Stimulated activated effector memory CD8-positive, alpha-beta T cell treated with anti-CD3 and anti-CD28 coated beads, Interleukin-12 subunit alpha, Interleukin-12 subunit beta, amount 100 ng/mL, for 72 hours (primary cell): ENCODE measurements at regions not wholly inside any gene's neighbourhood (a gene's known extent, or its start where the extent isn't known, plus 50 kb on each side); places are given as distances from the start of the nearest gene placed in this dataset.

Experiments
- ATAC-seq: fragments of 150-1000 bp; cut with Tn5 transposase; 2 replicates; pipeline ENCODE4 v1.10.0; 2021
- DNase-seq, 2 donors: peaks; one replicate each; pipeline ENCODE4 v3.0.0; 2021 to 2022; ENCODE audit warnings: low spot score in 2 of 2
- H3K27ac Mint-ChIP-seq: one replicate; pipeline ENCODE4 v1.8.0; 2022; ENCODE audit warnings: mild to moderate bottlenecking, mixed read lengths
- H3K36me3 Mint-ChIP-seq: one replicate; pipeline ENCODE4 v1.8.0; 2022; ENCODE audit warnings: mild to moderate bottlenecking, mixed read lengths
- H3K4me1 Mint-ChIP-seq: one replicate; pipeline ENCODE4 v1.8.0; 2022; ENCODE audit warnings: mixed read lengths
- H3K4me3 Mint-ChIP-seq: one replicate; pipeline ENCODE4 v1.8.0; 2022; ENCODE audit warnings: mild to moderate bottlenecking, mixed read lengths
- H3K9me3 Mint-ChIP-seq: one replicate; pipeline ENCODE4 v1.8.0; 2022; ENCODE audit warnings: mixed read lengths

DNA sequence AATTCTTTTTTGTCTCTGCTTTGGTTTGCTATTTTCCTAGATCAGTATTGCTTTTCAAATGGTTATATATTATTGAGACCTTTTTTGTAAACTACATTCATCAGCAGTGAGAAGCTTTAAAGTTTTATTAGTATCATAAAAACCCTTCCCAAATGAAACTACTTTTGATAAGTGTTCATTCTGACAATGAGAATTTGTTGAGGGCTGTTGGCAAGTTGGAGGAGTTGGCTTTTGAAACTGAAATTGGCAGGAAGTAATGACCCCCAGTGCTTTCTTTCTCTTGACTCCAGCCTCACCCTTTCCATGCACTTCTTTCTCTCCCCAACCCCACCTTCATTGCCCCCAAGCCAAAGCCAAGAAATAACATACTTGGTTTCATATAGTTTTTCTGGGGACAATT lies 113.8 kb downstream of the ZIC5 start:
- H3K4me3 Mint-ChIP-seq: no peak overlapping the region
- DNase-seq (no peak), ATAC-seq (no peak)
- no peak overlapping the region for H3K27ac Mint-ChIP-seq
- H3K9me3 Mint-ChIP-seq: no peaks in the 10 kb centered on the region
- peaks cover 8% of the 10 kb centered on the region for H3K36me3 Mint-ChIP-seq
- H3K4me1 Mint-ChIP-seq: peaks cover 16% of the 10 kb centered on the region

DNA sequence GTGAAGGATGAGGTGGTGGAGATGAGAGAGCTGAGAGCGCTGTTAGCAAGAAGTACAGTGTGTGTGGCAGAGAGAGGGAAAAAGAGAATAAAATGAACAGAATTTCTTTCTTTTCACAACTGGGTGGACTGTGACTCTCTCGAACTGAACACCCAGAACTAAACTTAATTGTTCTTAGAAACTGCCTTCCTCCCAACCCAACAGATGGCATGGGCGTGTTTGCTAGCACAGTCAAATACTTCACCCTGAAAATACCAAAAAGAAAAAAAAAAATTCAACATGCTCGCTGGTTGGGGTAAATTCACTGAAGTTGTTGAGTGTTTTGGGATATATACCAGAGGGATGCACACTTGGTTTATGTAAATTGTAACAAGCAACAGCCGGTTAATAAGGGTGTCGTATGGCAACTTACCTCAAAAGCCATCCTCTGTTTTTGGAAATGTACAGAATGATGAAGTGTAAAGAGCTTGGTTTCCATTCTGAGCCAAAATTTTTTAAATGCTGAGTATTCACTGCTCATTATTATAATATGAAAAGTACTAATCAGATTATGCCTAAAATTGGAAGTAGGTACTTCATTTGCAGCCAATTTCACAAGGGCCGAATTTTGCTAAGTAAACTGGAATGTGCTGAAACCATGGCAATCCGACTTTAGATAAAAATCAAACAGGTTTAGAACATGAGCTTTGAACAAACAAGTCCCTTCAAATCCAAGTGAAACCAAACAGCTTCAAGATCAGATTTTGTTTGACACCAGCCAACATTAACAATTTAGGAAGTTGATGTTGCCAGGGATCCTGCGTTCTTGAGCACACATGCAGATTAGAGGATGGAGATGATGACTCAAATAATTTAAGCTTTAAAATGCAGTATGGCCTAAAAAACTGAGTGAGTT lies 115.8 kb downstream of the ZIC5 start:
- H3K36me3 Mint-ChIP-seq: peaks cover 8% of the 10 kb centered on the region
- ATAC-seq (no peak), DNase-seq (no peak)
- H3K4me3 Mint-ChIP-seq: no peak overlapping the region
- no peak overlapping the region for H3K27ac Mint-ChIP-seq
- H3K4me1 Mint-ChIP-seq: peaks cover 16% of the 10 kb centered on the region
- H3K9me3 Mint-ChIP-seq: no peaks in the 10 kb centered on the region

DNA sequence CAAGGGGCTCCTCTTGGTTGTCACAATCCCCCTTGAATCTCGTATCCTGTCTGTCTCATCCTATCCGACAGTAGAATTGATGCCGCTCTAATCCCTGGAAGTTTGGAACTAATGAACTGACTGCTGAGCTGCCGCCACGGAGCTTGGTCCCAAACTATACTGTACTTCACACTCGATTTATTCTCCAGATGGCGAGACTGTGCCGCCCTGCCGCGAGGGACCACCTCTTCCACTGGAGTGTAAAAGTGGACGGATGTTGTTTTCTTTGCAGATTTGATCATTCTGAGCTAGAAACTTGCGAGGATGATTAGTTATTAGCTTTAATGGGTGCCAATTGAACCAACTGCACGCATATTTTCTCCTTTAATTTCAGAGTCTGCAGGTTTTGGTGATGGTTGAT lies 117.2 kb downstream of the ZIC5 start:
- Mint-ChIP-seq H3K4me1 (peaks cover 8% of the 10 kb centered on the region), H3K9me3 (no peaks in the 10 kb centered on the region), H3K4me3 (no peak overlapping the region), H3K36me3 (peaks cover 1% of the 10 kb centered on the region), H3K27ac (no peak overlapping the region)
- DNase-seq: no peak
- no peak for ATAC-seq

DNA sequence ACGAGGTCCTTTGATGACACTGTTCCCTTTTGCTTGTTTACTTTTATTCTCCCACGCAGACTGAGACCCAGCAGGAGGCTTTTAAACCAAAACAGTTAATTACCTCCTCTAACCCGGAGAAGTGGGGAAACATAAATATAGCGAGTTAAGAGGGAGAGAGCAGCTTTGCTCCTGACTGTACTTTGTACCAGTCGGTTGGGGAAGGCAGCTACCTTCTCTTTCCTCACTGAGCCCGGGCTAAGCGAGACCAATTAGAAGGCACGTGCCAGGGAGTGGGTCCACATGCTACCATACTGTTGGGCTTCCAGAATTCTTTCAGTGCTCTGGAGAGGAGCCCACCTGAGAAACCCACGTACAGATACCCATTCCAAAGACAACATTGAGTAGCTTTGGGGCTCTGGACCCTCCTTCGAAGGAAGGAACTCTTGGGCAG lies 124.2 kb downstream of the ZIC5 start:
- Mint-ChIP-seq H3K36me3 (no peaks in the 10 kb centered on the region), H3K9me3 (no peaks in the 10 kb centered on the region), H3K4me1 (no peaks in the 10 kb centered on the region), H3K4me3 (no peak overlapping the region), H3K27ac (no peak overlapping the region)
- ATAC-seq (no peak), DNase-seq (no peak)

DNA sequence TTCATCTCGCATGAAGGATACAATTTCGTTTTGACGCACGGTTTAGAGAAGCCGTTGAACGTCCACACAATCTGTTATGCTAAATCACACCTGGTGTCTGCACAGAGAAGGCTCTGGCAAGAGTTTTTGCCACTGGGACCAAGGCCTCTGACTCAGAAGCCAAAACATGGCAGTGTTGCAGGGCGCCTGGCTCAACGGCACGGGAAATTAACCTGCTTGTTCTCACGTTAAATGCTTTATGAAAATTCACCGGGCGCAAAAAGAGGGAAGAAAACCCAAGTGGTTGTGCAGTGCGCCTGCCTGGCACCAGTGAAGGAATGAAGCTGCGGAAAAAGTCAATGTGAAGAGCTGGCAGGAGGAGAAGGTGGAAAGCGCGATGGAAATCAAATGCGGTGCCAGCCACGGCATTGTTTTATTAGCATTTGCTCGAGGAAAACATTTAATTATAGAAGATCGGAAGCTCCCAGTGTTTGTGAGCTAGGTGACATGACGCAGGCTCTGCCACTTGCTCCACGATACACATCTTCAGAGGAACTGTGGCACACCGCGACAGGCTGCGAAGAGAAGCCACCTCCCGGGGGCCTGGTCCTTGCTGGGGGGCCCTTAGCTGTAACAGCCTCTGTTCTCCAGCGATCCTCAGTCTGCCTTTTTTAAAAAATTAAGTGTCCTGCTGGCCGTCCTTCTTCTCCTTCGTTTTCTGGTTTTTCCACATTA lies 126.2 kb downstream of the ZIC5 start:
- DNase-seq (no peak), ATAC-seq (no peak)
- no peaks in the 10 kb centered on the region for H3K4me1 Mint-ChIP-seq
- H3K4me3 Mint-ChIP-seq: no peak overlapping the region
- no peak overlapping the region for H3K27ac Mint-ChIP-seq
- H3K36me3 Mint-ChIP-seq: no peaks in the 10 kb centered on the region
- no peaks in the 10 kb centered on the region for H3K9me3 Mint-ChIP-seq

DNA sequence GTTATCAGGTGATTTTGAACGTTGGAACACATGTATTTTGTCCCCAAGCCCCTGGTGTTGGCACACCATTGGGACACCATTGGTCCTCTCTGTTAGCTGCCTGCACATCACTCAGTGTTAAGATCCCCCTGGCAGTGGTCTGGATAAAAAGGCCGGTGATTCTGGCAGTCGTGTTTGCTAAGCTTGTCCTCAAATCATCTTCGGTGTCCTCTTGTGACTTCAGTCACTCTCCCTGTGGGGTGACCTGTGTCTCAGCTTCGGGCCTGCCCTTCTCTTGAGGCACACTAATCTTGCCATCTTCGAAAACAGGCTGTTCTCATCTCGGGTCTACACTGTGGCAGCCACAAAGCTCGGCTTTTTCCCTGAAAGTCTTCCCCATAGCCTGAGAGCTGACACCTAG lies 127.1 kb downstream of the ZIC5 start:
- H3K27ac Mint-ChIP-seq: no peak overlapping the region
- no peak for ATAC-seq
- no peaks in the 10 kb centered on the region for H3K36me3 Mint-ChIP-seq
- no peaks in the 10 kb centered on the region for H3K9me3 Mint-ChIP-seq
- H3K4me1 Mint-ChIP-seq: no peaks in the 10 kb centered on the region
- H3K4me3 Mint-ChIP-seq: no peak overlapping the region
- DNase-seq: no peak

DNA sequence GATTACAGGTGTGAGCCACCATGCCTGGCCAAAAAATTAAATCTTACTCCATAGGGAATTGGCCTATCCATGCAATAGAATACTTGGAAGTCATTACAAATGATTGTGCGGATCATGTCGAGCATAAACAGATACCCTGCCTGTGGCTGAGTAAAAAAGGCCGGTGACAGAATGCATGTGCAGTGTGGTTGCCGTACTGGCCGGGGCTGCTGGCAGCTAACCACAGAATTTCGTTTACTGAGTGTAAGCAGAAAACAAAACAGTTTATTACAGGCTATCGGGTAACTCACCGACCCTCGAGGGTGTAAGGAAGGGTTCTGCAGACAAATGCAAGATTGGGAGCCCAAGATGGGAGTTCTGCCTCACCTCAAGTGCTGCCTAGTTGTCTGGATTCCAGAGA lies 127.7 kb downstream of the ZIC5 start:
- DNase-seq (no peak), ATAC-seq (no peak)
- Mint-ChIP-seq H3K9me3 (no peaks in the 10 kb centered on the region), H3K4me3 (no peak overlapping the region), H3K27ac (no peak overlapping the region), H3K36me3 (peaks cover 4% of the 10 kb centered on the region), H3K4me1 (no peaks in the 10 kb centered on the region)

DNA sequence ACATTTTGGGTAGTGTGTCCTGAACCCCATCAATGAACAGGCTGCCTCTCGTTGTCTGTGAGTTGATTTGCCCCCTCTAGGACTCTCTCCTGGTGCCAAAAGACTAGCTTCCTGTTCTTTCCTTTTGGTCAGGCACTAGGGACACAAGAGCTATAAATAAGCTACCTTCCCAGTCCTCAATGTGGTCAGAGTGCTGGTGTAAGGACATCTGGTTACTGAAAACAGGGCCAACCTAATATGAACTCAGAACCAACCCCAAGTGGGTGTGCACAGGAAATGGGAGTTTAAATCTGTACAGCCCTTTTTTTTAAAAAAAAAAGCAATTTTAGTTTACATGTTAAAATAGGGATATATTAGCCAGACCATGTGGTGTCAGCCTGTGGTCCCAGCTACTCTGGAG lies 129.2 kb downstream of the ZIC5 start:
- no peak for ATAC-seq

DNA sequence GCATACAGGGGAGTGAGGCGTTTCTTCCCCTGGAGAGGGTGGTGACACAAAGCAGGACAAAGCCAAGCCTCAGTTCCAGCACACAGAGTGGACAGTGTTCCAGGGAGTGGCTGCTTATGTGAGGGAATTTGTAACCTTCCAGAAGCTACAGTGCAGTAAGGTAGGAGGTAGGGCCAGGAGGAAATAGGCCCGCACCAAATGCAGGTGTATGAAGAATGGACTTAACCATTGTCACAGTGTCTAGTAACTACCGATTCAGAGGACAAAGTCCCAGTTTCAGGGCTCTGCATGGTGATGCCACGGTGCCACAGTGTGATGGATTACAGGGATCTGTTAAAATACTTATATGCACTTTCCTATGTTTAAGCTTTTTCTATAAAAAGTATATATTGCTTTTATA lies 135.3 kb downstream of the ZIC5 start:
- Mint-ChIP-seq H3K9me3 (no peaks in the 10 kb centered on the region), H3K4me1 (peaks cover 21% of the 10 kb centered on the region), H3K4me3 (no peak overlapping the region), H3K36me3 (peaks cover 6% of the 10 kb centered on the region), H3K27ac (peak overlapping the region; percentile 50)
- ATAC-seq: no peak
- DNase-seq: no peak

More for the DNA sequence above, 129.2 kb downstream of the ZIC5 start:
- Mint-ChIP-seq H3K36me3 (peaks cover 6% of the 10 kb centered on the region), H3K4me1 (no peaks in the 10 kb centered on the region), H3K4me3 (no peak overlapping the region), H3K27ac (no peak overlapping the region), H3K9me3 (no peaks in the 10 kb centered on the region)
- DNase-seq: no peak

DNA sequence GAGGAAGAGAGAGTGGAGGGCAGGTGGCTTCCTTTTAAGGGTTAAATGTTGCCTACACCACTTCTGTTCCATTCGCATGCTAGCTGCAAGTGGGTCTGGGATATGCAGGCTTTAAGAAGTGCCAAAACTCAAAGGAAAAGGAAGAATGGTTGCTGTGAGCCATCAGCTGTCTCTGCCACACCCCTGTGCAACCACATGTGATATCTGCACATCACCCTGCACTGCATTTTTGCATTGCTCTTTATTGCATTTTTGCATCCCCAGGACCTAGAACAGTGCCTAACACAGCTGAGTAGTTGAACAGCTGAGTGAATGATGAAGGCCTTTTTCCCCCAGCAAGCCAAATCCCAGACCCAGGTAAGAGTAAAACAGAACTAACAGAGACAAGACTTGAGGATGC lies 136.1 kb downstream of the ZIC5 start:
- Mint-ChIP-seq H3K9me3 (no peaks in the 10 kb centered on the region), H3K27ac (peak overlapping the region; percentile 50), H3K4me3 (no peak overlapping the region), H3K4me1 (peaks cover 21% of the 10 kb centered on the region), H3K36me3 (peaks cover 6% of the 10 kb centered on the region)
- DNase-seq (no peak), ATAC-seq (no peak)

DNA sequence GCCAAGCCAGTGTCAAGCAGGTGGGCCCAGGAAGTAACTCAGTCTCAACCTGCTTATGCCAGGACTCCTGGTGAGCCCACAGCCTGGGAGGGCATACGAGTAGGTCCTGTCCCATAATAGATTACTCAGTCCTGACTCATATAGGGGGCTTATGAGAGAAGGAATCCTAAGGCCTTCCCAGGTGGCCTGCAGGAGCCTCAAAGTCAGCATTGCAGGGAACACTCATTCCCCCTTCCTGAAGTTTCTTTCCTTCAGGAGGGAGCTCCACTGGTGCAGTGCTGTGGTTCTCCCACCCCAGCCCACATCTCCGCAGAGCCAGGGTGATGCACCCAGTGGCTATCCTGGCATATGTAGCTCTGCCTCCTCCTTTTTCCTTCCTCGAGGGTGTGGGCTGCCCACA lies 137.3 kb downstream of the ZIC5 start:
- no peak overlapping the region for H3K4me3 Mint-ChIP-seq
- DNase-seq: no peak
- H3K27ac Mint-ChIP-seq: no peak overlapping the region
- no peak for ATAC-seq
- peaks cover 21% of the 10 kb centered on the region for H3K4me1 Mint-ChIP-seq
- no peaks in the 10 kb centered on the region for H3K9me3 Mint-ChIP-seq
- peaks cover 5% of the 10 kb centered on the region for H3K36me3 Mint-ChIP-seq

DNA sequence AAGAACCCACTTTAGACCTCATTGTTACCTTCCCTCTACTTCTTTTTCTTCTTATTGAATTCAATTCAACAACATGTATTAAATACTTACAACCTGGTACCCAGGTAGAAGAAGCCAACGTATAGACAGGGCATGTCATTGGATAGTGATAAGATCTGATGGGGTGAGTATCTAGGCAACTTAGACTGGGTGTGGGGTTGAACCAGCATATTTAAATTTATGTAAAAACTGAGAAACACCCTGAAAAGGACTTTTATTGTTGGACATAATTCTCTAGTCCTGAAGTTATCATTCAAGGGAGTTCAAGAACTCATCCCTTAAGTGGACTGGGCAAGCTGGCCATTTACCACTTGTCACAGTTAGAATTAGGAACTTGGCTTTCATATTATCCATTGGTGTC lies 139.2 kb downstream of the ZIC5 start:
- no peaks in the 10 kb centered on the region for H3K9me3 Mint-ChIP-seq
- no peak for ATAC-seq
- H3K27ac Mint-ChIP-seq: no peak overlapping the region
- no peak overlapping the region for H3K4me3 Mint-ChIP-seq
- H3K4me1 Mint-ChIP-seq: peaks cover 21% of the 10 kb centered on the region
- H3K36me3 Mint-ChIP-seq: no peaks in the 10 kb centered on the region
- no peak for DNase-seq

DNA sequence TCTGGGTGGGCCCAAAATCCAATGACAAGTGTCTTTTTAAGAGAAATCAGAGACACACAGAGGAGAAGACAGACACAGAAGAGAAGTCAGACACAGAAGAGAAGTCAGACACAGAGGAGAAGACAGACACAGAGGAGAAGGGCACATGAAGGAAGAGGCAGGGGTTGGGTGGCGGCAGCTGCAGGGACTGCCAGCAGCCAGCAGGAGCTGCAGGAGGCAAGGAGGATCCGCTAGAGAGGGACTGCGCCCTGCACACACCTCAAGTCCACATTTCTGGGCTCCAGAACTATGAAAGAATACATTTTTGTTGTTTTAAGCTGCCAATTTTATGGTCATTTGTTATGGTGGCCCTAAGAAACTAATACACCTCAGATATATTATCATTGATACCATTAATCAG lies 140.6 kb downstream of the ZIC5 start:
- no peak overlapping the region for H3K4me3 Mint-ChIP-seq

DNA sequence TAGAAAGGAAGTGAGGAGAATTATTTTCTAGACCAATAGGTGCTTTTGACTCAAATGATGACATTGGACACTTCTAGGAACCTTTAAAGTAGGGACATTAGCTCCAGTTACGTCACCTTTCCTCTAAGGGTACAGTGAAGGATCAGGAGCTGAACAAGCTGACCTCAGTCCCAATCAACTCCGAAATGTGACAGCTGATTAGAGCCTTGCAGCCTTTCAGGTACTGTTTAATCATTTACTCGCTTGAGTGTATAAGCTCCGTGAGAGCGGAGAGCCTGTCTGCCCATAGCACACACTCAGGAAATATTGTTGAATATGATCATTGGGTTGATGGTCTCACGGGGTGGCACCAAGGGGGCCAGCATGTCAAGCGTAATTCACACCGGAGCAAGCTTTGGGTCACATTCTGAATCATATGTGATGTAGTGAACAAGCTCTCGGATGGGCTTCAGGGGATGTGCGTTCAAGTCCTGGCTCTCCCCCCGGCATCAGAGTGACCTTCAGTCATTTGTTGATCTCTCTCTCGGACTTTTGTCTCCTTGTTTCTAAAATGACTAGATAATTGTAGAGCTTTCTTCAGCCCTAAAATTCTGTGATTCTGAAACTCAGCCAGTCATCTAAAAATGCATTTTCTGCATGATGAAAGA lies 141.9 kb downstream of the ZIC5 start:
- Mint-ChIP-seq H3K9me3 (no peaks in the 10 kb centered on the region), H3K27ac (no peak overlapping the region), H3K36me3 (no peaks in the 10 kb centered on the region)

More for the DNA sequence above, 140.6 kb downstream of the ZIC5 start:
- no peak for DNase-seq
- Mint-ChIP-seq H3K4me1 (peaks cover 17% of the 10 kb centered on the region), H3K36me3 (no peaks in the 10 kb centered on the region), H3K27ac (no peak overlapping the region), H3K9me3 (no peaks in the 10 kb centered on the region)
- ATAC-seq: no peak

DNA sequence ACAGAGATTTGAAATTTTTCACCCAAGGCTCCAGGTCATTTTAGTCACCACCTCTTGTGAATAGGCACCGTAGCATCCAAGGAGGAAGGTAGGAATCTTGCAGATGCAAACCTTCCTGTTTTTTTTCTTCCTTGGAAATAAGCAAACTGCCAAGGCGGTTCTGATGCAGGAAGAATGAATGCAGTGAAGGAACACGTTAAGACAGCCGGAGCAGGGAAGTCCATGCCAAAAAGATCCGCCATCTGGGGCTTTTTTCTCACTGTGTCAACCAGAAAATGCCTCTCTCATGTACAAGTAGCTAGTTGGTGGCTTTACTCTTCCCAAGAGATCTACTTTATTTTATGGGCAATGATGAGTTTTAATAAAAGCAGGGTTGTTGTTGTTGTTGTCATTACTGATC lies 142.4 kb downstream of the ZIC5 start:
- no peaks in the 10 kb centered on the region for H3K36me3 Mint-ChIP-seq
- DNase-seq (no peak), ATAC-seq (no peak)
- H3K9me3 Mint-ChIP-seq: no peaks in the 10 kb centered on the region
- H3K27ac Mint-ChIP-seq: no peak overlapping the region
- H3K4me3 Mint-ChIP-seq: no peak overlapping the region
- H3K4me1 Mint-ChIP-seq: no peaks in the 10 kb centered on the region

More for the DNA sequence above, 141.9 kb downstream of the ZIC5 start:
- ATAC-seq (no peak), DNase-seq (no peak)
- H3K4me3 Mint-ChIP-seq: no peak overlapping the region
- H3K4me1 Mint-ChIP-seq: peaks cover 5% of the 10 kb centered on the region
